ENCODE measurements at regions not wholly inside any gene's neighbourhood (a gene's known extent, or its start where the extent isn't known, plus 50 kb on each side); places are given as distances from the start of the nearest gene placed in this dataset.

DNA sequence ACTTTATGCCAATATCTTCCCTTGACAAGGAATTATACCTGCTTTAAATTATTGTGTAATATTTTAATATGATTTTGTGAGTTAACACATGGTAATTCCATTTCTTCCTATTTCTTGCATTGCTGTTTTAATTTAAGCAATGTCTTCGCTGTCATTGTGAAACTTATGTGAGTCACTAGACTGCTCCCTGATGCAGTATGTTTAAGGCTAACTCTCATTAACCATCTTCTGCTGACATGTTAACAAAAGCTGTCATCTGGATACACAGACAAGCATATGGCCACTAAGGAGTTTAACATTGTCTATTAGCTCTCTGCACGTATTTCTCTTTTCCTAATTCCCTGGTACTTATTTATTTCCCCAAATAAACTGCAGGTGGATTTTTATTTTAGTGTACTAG, 980.8 kb upstream of the CTNND2 start:
- TF ChIP-seq CTCF (IDR thresholded peaks at IDR 0.05; ENCODE audit: unreplicated experiment) = no peak
- POLR2A ChIA-PET = interaction anchor here (0.7 kb wide), 1 partner anchor 1490 kb away, joined by 3 read pairs; no protein-coding TSS in a partner anchor
- no TSS peak for BruUV-seq (replicated peaks)
- DNase-seq (ENCODE audit: unreplicated experiment) = peak; percentile 66
- H3K4me1 Mint-ChIP-seq (ENCODE audit: insufficient read depth, unreplicated experiment) = peaks cover 7% of the 10 kb centered on the region
- H3K36me3 Mint-ChIP-seq (ENCODE audit: insufficient read depth, unreplicated experiment) = no peaks in the 10 kb centered on the region
- CTCF ChIA-PET = no interaction called here
- no peaks in the 10 kb centered on the region for H3K27me3 Mint-ChIP-seq (ENCODE audit: insufficient read depth, unreplicated experiment)
- no peaks in the 10 kb centered on the region for H3K9me3 Mint-ChIP-seq (ENCODE audit: unreplicated experiment)
- no peak overlapping the region for H3K4me3 Mint-ChIP-seq (ENCODE audit: unreplicated experiment)
- intact Hi-C loops (cut with micrococcal nuclease) = no loop called here
- H3K27ac Mint-ChIP-seq (ENCODE audit: low read depth, unreplicated experiment) = no peak overlapping the region

- no peaks in the 10 kb centered on the region for H3K9me3 Mint-ChIP-seq (ENCODE audit: unreplicated experiment)
- H3K4me1 Mint-ChIP-seq (ENCODE audit: insufficient read depth, unreplicated experiment) = peaks cover 7% of the 10 kb centered on the region
- CTCF ChIA-PET = no interaction called here
Observed at GRCh38 chr5:12883395-12883794, 979.1 kb upstream of the CTNND2 start.

DNA sequence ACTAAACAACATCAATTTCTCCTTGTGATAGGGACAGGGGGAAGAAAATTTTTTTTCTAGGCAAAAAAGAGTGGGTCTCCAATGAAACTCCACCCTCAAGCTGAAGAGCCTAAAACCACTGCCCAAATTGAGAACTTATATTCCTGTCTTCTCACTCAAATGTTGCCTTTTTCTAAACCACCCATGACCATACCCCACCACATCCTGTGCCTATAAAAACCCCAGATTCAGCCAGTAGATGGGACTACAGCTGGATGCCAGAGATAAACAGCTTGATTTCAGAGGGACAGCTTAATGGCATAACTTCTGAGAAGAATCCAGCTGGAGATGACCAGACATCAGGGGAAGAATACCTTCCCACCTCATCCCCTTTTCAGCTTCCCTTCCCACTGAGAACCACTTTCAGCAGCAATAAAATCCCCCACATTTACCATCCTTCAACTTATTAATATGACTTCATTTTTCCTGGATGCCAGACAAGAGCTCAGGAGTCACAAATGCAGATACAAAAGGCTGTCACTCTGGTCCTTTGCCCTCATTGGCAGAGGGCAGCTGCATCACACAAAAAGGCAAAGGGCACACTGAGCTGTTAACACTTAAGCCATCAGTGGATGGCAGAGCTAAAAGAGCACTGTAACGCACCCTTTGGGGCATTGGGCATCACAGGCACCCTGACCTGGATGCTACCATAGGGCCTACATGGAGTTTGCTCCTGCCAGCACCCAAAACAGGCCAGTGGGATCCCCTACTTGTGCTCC, 972.5 kb upstream of the CTNND2 start:
- DNase-seq (ENCODE audit: unreplicated experiment) = no peak
- no TSS peak for BruUV-seq (replicated peaks)
- H3K4me3 Mint-ChIP-seq (ENCODE audit: unreplicated experiment) = no peak overlapping the region
- H3K9me3 Mint-ChIP-seq (ENCODE audit: unreplicated experiment) = peaks cover 14% of the 10 kb centered on the region
- no peaks in the 10 kb centered on the region for H3K36me3 Mint-ChIP-seq (ENCODE audit: insufficient read depth, unreplicated experiment)
- no peak for TF ChIP-seq CTCF (IDR thresholded peaks at IDR 0.05; ENCODE audit: unreplicated experiment)
- intact Hi-C loops (cut with micrococcal nuclease) = no loop called here
- H3K4me1 Mint-ChIP-seq (ENCODE audit: insufficient read depth, unreplicated experiment) = no peaks in the 10 kb centered on the region
- ChIA-PET POLR2A (interaction anchor here (0.6 kb wide), 1 partner anchor 86 kb away, joined by 4 read pairs; no protein-coding TSS in a partner anchor), CTCF (interaction anchor here (0.5 to 0.7 kb wide), 4 partner anchors 36 to 531 kb away, joined by 3 to 5 read pairs (median 3); no protein-coding TSS in a partner anchor)
- H3K27me3 Mint-ChIP-seq (ENCODE audit: insufficient read depth, unreplicated experiment) = no peaks in the 10 kb centered on the region
- no peak overlapping the region for H3K27ac Mint-ChIP-seq (ENCODE audit: low read depth, unreplicated experiment)

More at GRCh38 chr5:12883395-12883794, 979.1 kb upstream of the CTNND2 start:
- no peak overlapping the region for H3K27ac Mint-ChIP-seq (ENCODE audit: low read depth, unreplicated experiment)
- H3K27me3 Mint-ChIP-seq (ENCODE audit: insufficient read depth, unreplicated experiment) = no peaks in the 10 kb centered on the region
- no TSS peak for BruUV-seq (replicated peaks)
- no peaks in the 10 kb centered on the region for H3K36me3 Mint-ChIP-seq (ENCODE audit: insufficient read depth, unreplicated experiment)
- no peak for TF ChIP-seq CTCF (IDR thresholded peaks at IDR 0.05; ENCODE audit: unreplicated experiment)
- POLR2A ChIA-PET = no interaction called here
- no peak overlapping the region for H3K4me3 Mint-ChIP-seq (ENCODE audit: unreplicated experiment)
- no peak for DNase-seq (ENCODE audit: unreplicated experiment)
- intact Hi-C loops (cut with micrococcal nuclease) = no loop called here

GRCh38 chr5:12870872-12871539, 966.8 kb upstream of the CTNND2 start:
- DNase-seq (ENCODE audit: unreplicated experiment) = no peak
- intact Hi-C loops (cut with micrococcal nuclease) = no loop called here
- no peak for TF ChIP-seq CTCF (IDR thresholded peaks at IDR 0.05; ENCODE audit: unreplicated experiment)
- ChIA-PET POLR2A (no interaction called here), CTCF (no interaction called here)
- H3K27me3 Mint-ChIP-seq (ENCODE audit: insufficient read depth, unreplicated experiment) = no peaks in the 10 kb centered on the region
- H3K36me3 Mint-ChIP-seq (ENCODE audit: insufficient read depth, unreplicated experiment) = no peaks in the 10 kb centered on the region
- H3K4me1 Mint-ChIP-seq (ENCODE audit: insufficient read depth, unreplicated experiment) = no peaks in the 10 kb centered on the region
- H3K27ac Mint-ChIP-seq (ENCODE audit: low read depth, unreplicated experiment) = no peak overlapping the region
- H3K4me3 Mint-ChIP-seq (ENCODE audit: unreplicated experiment) = no peak overlapping the region
- BruUV-seq (replicated peaks) = no TSS peak
- H3K9me3 Mint-ChIP-seq (ENCODE audit: unreplicated experiment) = peaks cover 15% of the 10 kb centered on the region

Data from MCF 10A (cell line).